Small intestine (tissue), 7 donors: ENCODE measurements at regions not wholly inside any gene's neighbourhood (a gene's known extent, or its start where the extent isn't known, plus 50 kb on each side); places are given as distances from the start of the nearest gene placed in this dataset.
A peak's percentile ranks its signal among the peaks of the same experiment; 100 is the strongest.

Source experiments
- DNase-seq, 2 donors: peaks; one replicate each; pipeline versions ENCODE4 v3.0.0 to v3.0.0-alpha.2; 2013
- FAIRE-seq: peaks from 2 replicates; lab custom pipeline; 2012; peaks lifted over from hg19 to GRCh38; lab: Jason Lieb, UNC
- H3K27ac ChIP-seq, 3 donors: one replicate each; pipeline ENCODE4 v1.5.1; 2013; ENCODE audit warnings: low read length in 2 of 3, mild to moderate bottlenecking in 2 of 3, control low read depth in 1 of 3, inconsistent platforms in 1 of 3, low read depth in 1 of 3, moderate library complexity in 1 of 3
- H3K27me3 ChIP-seq, 3 donors: one replicate each; pipeline ENCODE4 v1.6.1; 2013; ENCODE audit warnings: low read length in 3 of 3, inconsistent platforms in 1 of 3; ENCODE audit not compliant: control insufficient read depth in 3 of 3, insufficient read depth in 3 of 3
- H3K36me3 ChIP-seq, 3 donors: one replicate each; pipeline ENCODE4 v1.6.1; 2013; ENCODE audit warnings: low read length in 3 of 3, inconsistent platforms in 1 of 3, low read depth in 1 of 3, mild to moderate bottlenecking in 1 of 3, moderate library complexity in 1 of 3; ENCODE audit not compliant: control insufficient read depth in 3 of 3, insufficient read depth in 2 of 3
- H3K4me1 ChIP-seq, 3 donors: one replicate each; pipeline ENCODE4 v1.6.1; 2013; ENCODE audit warnings: low read length in 2 of 3, inconsistent platforms in 1 of 3, low read depth in 1 of 3, mild to moderate bottlenecking in 1 of 3, moderate library complexity in 1 of 3; ENCODE audit not compliant: control insufficient read depth in 3 of 3, insufficient read depth in 2 of 3
- H3K4me3 ChIP-seq, 3 donors: one replicate each; pipeline ENCODE4 v1.5.1; 2013; ENCODE audit warnings: low read length in 3 of 3, control low read depth in 1 of 3, inconsistent platforms in 1 of 3, low read depth in 1 of 3, mild to moderate bottlenecking in 1 of 3, moderate library complexity in 1 of 3
- H3K9me3 ChIP-seq, 2 donors: one replicate each; pipeline ENCODE4 v1.6.1; 2013; ENCODE audit warnings: low read depth in 1 of 2, low read length in 1 of 2; ENCODE audit not compliant: control insufficient read depth in 2 of 2, insufficient read depth in 1 of 2
- WGBS, 3 donors: extraction: QIAGEN DNeasy Blood & Tissue Kit; methylation state at CpG; one replicate each; pipeline ENCODE4 v1.1.7; 2013; 5-methylcytosine and 5-hydroxymethylcytosine counted together
- donor health status: healthy with polysubstance abuse.
- donor health status: control.
- donor health status: control.
- donor health status: Bipolar disorder and iron deficiency.
- donor health status: healthy.

DNA sequence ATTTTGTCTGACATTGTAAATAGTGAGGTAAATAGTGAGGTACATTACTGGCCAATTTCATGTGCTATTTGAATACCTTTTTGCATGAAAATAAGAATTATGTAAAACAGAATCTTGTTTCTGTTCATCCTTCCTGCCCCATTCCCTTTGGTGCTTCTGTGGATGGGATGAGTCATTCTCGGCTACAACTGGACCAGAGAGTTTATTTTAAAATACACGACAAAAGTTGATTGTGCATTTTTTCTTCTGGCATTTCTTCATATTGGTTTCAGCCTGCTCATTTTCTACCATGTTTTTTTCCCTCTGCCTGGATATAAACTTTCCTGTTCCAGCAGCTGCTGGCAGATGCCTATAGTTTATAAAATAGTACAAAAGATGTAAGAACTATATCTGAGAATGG, 107.5 kb downstream of the CYSLTR2 start:
- Histone ChIP-seq H3K27me3 (no peaks in the 10 kb centered on the region), H3K36me3 (no peaks in the 10 kb centered on the region), H3K27ac (peak overlapping the region in 1 of 3 donors; percentile 41), H3K4me3 (no peak overlapping the region), H3K4me1 (peaks cover 0 to 5% (median 0%) of the 10 kb centered on the region in 3 donors), H3K9me3 (peaks cover 0 to 7% of the 10 kb centered on the region in 2 donors)
- WGBS, 3 donors = 69 to 97% (median 95%) methylated on average over 2 of the region's 2 CpGs
- FAIRE-seq (no peak), DNase-seq (no peak)

DNA sequence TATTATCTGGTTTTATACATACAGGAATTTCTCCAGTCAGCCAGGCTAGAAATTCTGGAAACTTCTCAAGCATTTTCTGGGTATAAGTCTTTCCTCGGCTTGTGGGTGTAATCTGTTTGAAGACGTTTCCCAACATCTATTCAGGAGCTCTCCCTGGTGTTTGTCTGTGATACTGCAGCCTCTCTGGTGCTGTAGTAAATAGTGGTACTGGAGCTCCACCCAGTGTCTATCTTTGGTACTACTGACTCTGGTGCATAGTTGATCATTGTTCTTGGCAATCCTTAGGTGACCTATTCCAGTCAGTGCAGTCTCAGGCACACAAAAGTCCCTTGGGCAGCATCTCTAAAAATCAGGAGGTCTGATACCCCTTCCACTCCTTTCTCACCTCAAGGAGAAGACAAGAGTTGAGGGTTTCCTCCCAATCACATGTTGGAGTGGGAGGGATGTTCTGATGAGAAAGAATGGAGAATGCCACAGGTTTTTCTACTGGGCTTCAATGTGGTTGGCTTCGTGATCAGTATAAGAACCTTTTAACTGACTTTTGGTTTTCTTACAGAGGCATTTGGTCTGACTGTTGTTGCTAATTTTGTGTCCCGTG, 115.5 kb downstream of the CYSLTR2 start:
- no peaks in the 10 kb centered on the region for H3K27me3 ChIP-seq
- WGBS, 3 donors = 32 to 40% (median 33%) methylated on average over 4 of the region's 4 CpGs
- no peaks in the 10 kb centered on the region for H3K9me3 ChIP-seq
- H3K27ac ChIP-seq = no peak overlapping the region
- no peak overlapping the region for H3K4me3 ChIP-seq
- H3K36me3 ChIP-seq = no peaks in the 10 kb centered on the region
- DNase-seq (peak; percentile 88 to 92), FAIRE-seq (peak; percentile 64)
- no peaks in the 10 kb centered on the region for H3K4me1 ChIP-seq

DNA sequence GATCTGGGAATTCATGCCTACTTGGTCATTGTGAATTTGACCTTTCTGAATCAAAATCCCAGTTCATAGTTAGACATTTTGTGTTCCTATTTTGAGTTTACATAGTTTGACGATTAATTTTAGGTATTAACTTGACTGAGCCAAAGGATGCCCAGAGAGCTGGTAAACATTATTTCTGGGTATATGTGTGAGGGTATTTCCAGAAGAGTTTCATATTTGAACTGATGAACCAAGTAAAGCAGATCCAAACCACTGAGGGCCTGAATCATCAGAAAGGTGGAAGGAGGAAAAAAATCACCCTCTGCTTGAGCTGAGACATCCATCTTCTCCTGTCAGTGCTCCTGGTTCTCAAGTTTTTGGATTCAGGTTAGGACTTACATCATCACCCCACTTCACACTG, 116.6 kb downstream of the CYSLTR2 start:
- H3K9me3 ChIP-seq = no peaks in the 10 kb centered on the region
- no peaks in the 10 kb centered on the region for H3K27me3 ChIP-seq
- no peaks in the 10 kb centered on the region for H3K36me3 ChIP-seq
- WGBS, 3 donors = 81 to 89% (median 82%) methylated on average over 1 of the region's 1 CpG
- no peak overlapping the region for H3K27ac ChIP-seq
- no peak for FAIRE-seq
- no peak overlapping the region for H3K4me3 ChIP-seq
- no peaks in the 10 kb centered on the region for H3K4me1 ChIP-seq
- no peak for DNase-seq

DNA sequence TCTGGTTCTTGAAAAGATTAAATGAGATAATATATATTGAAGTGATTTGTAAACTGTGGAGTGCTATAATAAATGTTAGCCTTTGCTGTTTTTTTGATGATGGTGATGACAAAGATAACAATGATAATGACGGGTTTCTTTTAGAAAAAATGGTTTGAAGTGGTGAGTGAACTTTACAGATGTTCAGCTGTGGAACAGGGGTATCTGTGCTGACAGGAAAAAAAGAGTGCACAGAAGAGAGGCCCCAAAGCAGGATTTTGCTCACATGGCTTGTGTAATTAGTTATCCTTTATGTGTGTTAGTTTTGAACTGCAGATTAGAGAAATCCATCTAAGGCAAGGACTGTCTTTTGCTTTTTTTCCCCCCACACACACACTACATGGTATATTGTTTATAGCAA, 119.2 kb downstream of the CYSLTR2 start:
- DNase-seq (no peak), FAIRE-seq (no peak)
- Histone ChIP-seq H3K4me3 (no peak overlapping the region), H3K4me1 (no peaks in the 10 kb centered on the region), H3K27ac (no peak overlapping the region), H3K36me3 (no peaks in the 10 kb centered on the region), H3K9me3 (no peaks in the 10 kb centered on the region), H3K27me3 (no peaks in the 10 kb centered on the region)
- 15 to 48% (median 42%) methylated on average over 1 of the region's 1 CpG for WGBS, 3 donors

DNA sequence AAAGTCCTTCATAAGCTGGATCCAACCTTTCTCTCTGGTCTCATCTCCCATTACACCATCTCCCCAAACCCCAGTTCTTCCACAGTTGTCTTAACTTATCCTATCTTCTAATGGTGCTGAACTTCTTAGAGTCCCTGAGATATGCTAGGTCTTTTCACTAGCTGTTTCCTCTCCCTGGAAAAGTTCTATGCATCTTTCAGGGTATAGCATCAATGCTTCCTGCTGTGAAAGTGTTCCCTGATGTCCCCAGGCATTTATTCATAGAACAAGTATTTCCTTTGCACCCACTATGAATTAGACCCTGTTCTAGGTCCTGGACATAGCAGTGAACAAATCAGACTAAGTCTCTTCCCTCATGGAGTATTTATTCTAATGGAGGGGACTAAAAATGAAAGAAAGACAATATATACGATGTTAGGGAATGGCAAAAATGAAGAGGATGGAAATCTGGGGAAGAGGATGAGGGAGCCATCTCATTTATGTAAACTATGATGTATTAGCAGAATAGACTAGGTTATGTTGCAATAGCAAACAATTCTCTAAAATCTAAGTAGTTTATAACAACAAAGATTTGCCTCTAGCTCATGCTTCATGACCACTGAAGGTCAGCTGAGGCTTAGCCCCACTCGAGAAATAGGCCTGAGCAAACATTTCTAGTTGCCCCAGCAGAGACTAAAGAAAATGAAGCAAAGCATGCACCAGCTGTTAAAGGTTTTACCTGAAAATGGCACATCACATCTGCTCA, 120.0 kb downstream of the CYSLTR2 start:
- 50 to 64% (median 62%) methylated on average over 2 of the region's 2 CpGs for WGBS, 3 donors
- Histone ChIP-seq H3K9me3 (no peaks in the 10 kb centered on the region), H3K27ac (no peak overlapping the region), H3K36me3 (no peaks in the 10 kb centered on the region), H3K4me1 (no peaks in the 10 kb centered on the region), H3K4me3 (no peak overlapping the region), H3K27me3 (no peaks in the 10 kb centered on the region)
- no peak for FAIRE-seq
- DNase-seq = no peak

DNA sequence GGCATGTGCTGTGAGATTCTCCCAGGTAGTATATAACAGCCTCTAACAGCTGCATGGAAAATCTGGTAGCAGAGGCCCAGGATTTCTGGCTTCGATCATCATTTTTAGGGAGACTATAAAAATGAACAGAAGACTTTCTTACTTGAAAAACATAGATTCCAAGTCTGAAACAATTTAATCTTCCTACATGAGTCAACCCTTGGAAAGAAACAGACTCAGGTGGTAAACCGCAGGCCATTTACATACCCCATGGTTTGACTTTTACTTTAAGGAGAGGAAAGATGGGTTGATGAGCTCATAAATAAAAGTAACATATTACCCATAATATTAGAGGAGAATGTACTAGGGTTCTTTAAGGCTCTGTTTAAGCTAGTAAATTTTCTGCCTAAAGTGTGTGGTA, 121.6 kb downstream of the CYSLTR2 start:
- H3K9me3 ChIP-seq = no peaks in the 10 kb centered on the region
- no peaks in the 10 kb centered on the region for H3K27me3 ChIP-seq
- DNase-seq (no peak), FAIRE-seq (no peak)
- H3K4me3 ChIP-seq = no peak overlapping the region
- no peaks in the 10 kb centered on the region for H3K4me1 ChIP-seq
- no peak overlapping the region for H3K27ac ChIP-seq
- H3K36me3 ChIP-seq = no peaks in the 10 kb centered on the region
- WGBS, 3 donors = 94 to 96% (median 95%) methylated on average over 2 of the region's 2 CpGs

DNA sequence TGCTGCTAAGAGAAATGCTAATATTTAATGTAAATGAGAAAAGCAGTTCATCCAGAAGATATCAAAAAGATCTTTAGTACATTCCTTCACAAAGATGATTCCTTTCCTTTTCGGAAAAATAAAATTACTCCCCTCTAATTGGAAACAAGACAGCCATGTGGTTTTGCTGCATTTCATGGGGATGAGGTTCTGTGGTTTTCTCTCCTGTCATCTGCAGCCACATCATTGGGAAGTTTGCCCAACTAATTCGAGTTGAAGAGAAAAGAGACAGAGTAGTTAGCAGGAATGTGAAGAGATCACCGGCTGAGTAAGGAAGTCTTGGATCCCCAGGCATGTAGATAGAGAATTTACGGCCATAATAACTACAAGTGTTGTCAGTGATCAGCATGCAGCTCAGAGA, 122.1 kb downstream of the CYSLTR2 start:
- 63 to 65% (median 64%) methylated on average over 4 of the region's 4 CpGs for WGBS, 3 donors
- DNase-seq = no peak
- H3K27me3 ChIP-seq = no peaks in the 10 kb centered on the region
- H3K36me3 ChIP-seq = no peaks in the 10 kb centered on the region
- H3K27ac ChIP-seq = no peak overlapping the region
- H3K9me3 ChIP-seq = no peaks in the 10 kb centered on the region
- H3K4me1 ChIP-seq = no peaks in the 10 kb centered on the region
- FAIRE-seq = no peak
- no peak overlapping the region for H3K4me3 ChIP-seq

DNA sequence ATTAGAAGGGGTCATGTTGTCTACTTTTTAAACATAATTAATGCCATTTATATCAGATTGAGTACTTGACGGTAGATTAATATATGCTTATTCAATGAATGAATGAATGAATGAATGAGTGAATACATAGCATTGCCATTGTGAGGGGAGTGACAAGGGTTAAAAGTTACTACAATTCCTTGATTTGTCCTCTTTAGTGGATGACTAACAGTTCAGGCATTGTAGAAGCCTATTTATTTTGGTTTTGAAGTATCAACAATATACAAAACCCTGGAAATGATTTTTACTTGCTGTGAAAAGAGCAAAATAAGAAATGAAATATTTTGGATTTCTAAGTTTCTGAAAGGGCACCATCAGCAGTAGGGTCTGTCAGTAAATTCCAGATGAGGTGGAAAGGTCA, 122.7 kb downstream of the CYSLTR2 start:
- Histone ChIP-seq H3K27me3 (no peaks in the 10 kb centered on the region), H3K36me3 (no peaks in the 10 kb centered on the region), H3K9me3 (no peaks in the 10 kb centered on the region), H3K4me1 (no peaks in the 10 kb centered on the region), H3K27ac (no peak overlapping the region), H3K4me3 (no peak overlapping the region)
- DNase-seq = no peak
- FAIRE-seq = no peak
- WGBS, 3 donors = 88 to 98% (median 89%) methylated on average over 1 of the region's 1 CpG
